Activated CD4-positive, alpha-beta memory T cell treated with anti-CD3 and anti-CD28 coated beads, Interleukin-2, amount 10 ng/mL, durations not matched to agents 7 days and 5 days (primary cell): ENCODE measurements at regions not wholly inside any gene's neighbourhood (a gene's known extent, or its start where the extent isn't known, plus 50 kb on each side); places are given as distances from the start of the nearest gene placed in this dataset.
"Not testable (repeated sequence)": the region's sequence is repeated elsewhere in the genome, so short reads cannot be mapped to it uniquely, and the experiment has no call there.

Source experiments
- CTCF ChIA-PET: fragments of 350-600 bp; sonication (Branson Sonifier 250); formaldehyde crosslinking; loops from one replicate; lab custom pipeline; 2021; ENCODE audit warnings: antibody characterized with exemption, inconsistent platforms; lab: Charles Lee
- POLR2A ChIA-PET: fragments of 350-600 bp; sonication (Branson Sonifier 250); formaldehyde crosslinking; loops from one replicate; lab custom pipeline; 2021; ENCODE audit warnings: antibody characterized with exemption; lab: Charles Lee
- DNase-seq: peaks from one replicate; pipeline ENCODE4 v3.0.0-alpha.2; 2020
- H3K27ac Mint-ChIP-seq: one replicate; pipeline ENCODE4 v1.8.0; 2021; ENCODE audit warnings: mild to moderate bottlenecking, mixed read lengths
- H3K27me3 Mint-ChIP-seq: one replicate; pipeline ENCODE4 v1.8.0; 2021; ENCODE audit warnings: mixed read lengths
- H3K36me3 Mint-ChIP-seq: one replicate; pipeline ENCODE4 v1.8.0; 2021; ENCODE audit warnings: low read depth, mixed read lengths
- H3K4me1 Mint-ChIP-seq: one replicate; pipeline ENCODE4 v1.8.0; 2021; ENCODE audit warnings: mixed read lengths
- H3K4me3 Mint-ChIP-seq: one replicate; pipeline ENCODE4 v1.8.0; 2021; ENCODE audit warnings: mild to moderate bottlenecking, mixed read lengths
- H3K9me3 Mint-ChIP-seq: one replicate; pipeline ENCODE4 v1.8.0; 2021; ENCODE audit warnings: mixed read lengths

DNA sequence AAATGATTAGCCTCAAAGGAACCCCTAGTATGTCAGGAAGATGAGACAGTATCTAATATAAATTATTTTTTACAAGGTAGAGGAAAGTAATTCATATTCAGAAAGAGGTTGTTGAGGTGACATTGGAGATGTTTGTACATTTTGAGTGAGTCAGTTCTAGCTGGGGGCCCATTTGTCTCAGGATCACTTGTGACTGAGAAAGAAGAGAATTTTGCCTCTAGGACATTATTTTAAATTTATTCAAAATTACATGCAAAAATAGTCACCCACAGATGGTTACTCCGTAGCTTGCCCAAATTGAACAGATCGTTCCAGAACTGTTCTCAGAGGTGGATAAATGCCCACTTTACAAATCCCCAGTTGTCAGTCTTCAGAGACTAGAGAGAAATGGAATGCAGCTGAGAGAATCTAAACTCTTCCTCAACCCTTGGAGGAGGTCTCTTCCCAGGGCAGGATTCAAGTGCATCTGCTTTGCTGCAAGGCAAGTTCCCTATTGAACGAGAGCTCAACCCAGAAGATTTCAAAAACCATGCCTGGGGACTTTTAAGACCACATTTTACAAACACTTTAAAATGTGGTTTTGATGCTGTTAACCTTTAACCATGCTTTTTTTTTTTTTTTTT lies 987.8 kb upstream of the ADAMTS5 start:
- ChIA-PET POLR2A (no interaction called here), CTCF (no interaction called here)
- peaks cover 3% of the 10 kb centered on the region for H3K9me3 Mint-ChIP-seq
- H3K27me3 Mint-ChIP-seq, result no peaks in the 10 kb centered on the region
- no peaks in the 10 kb centered on the region for H3K36me3 Mint-ChIP-seq
- no peak overlapping the region for H3K27ac Mint-ChIP-seq
- no peaks in the 10 kb centered on the region for H3K4me1 Mint-ChIP-seq
- H3K4me3 Mint-ChIP-seq, result no peak overlapping the region
- no peak for DNase-seq

DNA sequence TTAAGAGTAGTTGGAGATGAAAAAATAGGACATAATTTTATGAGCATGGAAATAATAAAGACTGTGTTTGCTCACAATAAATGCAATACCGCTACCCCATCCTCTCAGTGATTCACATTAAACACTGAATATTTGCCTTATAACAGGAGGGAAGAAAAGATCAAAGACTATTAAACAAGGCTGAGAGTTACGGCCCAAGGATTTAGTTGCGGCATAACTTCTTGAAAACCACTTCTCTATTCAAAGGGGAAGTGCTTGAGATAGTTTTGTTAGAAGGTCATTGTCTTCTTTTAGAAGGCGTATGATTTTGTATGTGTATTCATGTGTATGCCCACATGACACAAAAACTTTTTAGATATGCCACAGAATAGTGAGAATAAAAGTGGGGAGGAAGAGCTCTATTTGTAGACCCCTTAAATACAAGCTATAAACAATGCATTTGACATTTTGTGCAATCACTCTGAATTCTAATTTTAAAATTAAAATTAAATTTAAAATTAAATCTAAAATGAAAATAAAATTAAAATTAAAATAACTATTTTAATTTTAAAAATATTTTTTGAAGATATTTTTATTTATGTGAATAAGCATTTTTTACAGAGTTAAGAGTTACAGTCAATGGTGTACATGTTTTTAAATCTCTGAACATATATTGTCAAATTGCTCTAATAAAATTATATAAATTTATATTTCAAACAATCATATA lies 986.6 kb upstream of the ADAMTS5 start:
- H3K4me1 Mint-ChIP-seq, result no peaks in the 10 kb centered on the region
- ChIA-PET CTCF (no interaction called here), POLR2A (no interaction called here)
- no peaks in the 10 kb centered on the region for H3K36me3 Mint-ChIP-seq
- H3K27me3 Mint-ChIP-seq, result no peaks in the 10 kb centered on the region
- H3K4me3 Mint-ChIP-seq, result no peak overlapping the region
- no peak for DNase-seq
- no peak overlapping the region for H3K27ac Mint-ChIP-seq
- H3K9me3 Mint-ChIP-seq, result peaks cover 2% of the 10 kb centered on the region

DNA sequence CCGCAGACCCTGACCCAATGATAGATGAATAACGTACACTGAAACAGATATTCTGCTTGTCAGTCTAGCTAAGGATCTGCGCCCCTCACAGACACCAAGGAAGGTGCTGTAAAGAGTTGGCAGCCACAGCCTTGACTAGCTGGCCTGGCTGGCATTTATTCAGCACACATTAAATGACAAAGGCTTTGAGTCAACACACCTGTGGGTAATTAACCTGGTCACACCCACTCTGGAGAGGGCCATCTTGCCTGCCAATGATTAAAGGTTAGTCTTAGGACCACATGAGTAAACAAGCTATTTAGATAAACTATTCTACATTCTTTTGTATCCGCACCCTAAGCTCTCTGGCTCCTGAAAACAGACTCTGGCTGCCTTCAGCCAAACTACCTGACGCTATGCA lies 982.2 kb upstream of the ADAMTS5 start:
- H3K27ac Mint-ChIP-seq, DNase-seq, H3K36me3 Mint-ChIP-seq, H3K4me1 Mint-ChIP-seq, POLR2A ChIA-PET, H3K27me3 Mint-ChIP-seq, CTCF ChIA-PET, H3K4me3 Mint-ChIP-seq, H3K9me3 Mint-ChIP-seq: not testable (repeated sequence)

DNA sequence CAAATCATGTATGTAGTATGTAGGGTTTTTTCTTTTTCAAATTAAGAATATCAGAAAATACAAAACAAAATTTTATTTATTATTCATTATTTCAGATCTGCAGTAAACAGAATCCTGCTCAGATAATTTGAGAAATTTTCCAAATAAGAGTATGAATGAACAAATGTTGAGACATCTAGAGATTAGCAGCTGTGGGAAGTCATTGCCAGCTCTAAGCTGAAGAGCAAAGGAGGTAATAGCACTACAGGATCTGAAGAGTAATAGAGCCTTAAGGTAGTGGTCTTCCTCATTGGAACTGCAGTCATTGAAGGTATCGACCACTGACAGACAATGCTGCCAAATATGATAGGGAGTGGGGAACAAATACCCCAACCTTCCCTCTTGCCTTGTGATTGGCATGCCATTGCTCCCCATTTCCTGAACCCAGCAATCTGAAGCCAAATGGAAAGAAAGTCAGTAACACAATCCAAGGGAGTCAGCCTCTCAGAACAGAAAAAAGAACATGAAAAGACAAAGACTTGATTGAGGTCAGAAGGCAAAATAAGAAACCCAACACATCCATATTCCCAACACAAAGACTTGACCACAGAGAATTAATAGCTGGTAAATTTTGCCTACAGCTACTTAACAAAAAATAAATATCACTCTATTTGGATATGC lies 963.4 kb upstream of the ADAMTS5 start:
- DNase-seq, H3K4me1 Mint-ChIP-seq, H3K27ac Mint-ChIP-seq, H3K36me3 Mint-ChIP-seq, H3K4me3 Mint-ChIP-seq, H3K9me3 Mint-ChIP-seq, CTCF ChIA-PET, POLR2A ChIA-PET, H3K27me3 Mint-ChIP-seq: not testable (repeated sequence)

DNA sequence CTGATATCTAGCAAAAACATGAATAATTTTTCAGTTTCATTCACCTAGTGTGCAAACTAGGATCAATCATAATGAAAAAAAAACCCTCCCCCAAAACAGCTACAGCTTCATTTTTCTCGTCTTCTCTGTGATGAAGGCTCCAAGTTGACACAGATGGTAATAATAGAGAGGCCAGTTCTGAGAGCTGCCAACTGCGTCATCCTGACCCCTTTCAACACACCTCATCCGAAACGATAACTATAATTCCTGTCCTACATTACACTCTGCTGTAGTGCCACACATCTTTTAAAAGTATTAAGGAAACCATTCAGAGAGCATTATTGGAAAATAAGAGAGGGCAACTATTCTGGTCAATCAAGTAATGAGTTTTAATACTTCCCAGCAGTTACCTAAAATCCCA lies 962.3 kb upstream of the ADAMTS5 start:
- H3K4me1 Mint-ChIP-seq, POLR2A ChIA-PET, H3K27me3 Mint-ChIP-seq, H3K36me3 Mint-ChIP-seq, CTCF ChIA-PET, H3K27ac Mint-ChIP-seq, H3K9me3 Mint-ChIP-seq, DNase-seq, H3K4me3 Mint-ChIP-seq: not testable (repeated sequence)

DNA sequence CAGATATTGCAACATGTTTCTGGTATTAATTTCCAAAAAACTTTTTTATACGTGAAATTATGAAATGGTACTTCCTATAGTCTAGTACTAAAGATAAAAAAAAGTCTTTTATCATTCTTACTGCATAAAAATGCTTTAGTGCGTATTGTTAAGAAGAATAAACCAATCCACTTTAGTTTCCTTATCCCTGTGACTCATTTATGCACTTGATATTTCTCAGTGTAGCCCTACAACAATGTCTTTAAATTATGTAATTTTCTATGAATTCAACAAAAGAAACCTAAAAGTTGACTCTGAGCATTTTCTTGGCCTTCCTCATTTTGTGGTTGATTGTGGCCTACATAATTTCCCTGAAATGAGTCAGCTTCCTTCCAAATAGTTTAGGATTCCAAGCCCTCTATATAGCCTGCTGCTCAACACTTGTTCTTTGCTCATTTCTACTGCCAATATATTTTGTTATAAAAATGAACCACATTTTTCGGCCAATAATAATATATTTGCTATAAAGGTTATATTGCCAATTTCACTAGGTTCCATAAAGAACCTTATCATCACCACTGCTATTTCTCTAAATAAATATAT lies 961.7 kb upstream of the ADAMTS5 start:
- H3K27me3 Mint-ChIP-seq, DNase-seq, H3K9me3 Mint-ChIP-seq, H3K4me1 Mint-ChIP-seq, H3K4me3 Mint-ChIP-seq, CTCF ChIA-PET, H3K27ac Mint-ChIP-seq, POLR2A ChIA-PET, H3K36me3 Mint-ChIP-seq: not testable (repeated sequence)

DNA sequence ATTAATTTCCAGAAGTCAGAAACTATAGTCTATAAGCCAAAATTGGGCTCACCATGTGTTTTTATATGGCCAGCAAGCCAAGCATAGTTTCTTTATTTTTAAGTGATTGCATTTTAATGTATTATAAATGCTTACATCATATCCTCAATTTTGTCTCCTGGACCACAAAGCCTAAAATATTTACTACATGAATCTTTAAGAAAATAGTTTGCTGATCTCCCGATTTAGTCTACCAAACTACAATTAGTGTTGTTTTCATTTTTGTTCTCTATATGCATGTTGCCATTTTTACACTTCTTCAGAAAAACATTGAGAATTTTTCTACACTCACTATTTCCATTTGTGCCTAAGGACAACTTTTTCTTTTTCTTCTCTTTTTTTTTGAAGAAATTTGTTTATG lies 954.5 kb upstream of the ADAMTS5 start:
- H3K36me3 Mint-ChIP-seq, H3K27ac Mint-ChIP-seq, H3K4me1 Mint-ChIP-seq, POLR2A ChIA-PET, H3K9me3 Mint-ChIP-seq, H3K4me3 Mint-ChIP-seq, DNase-seq, H3K27me3 Mint-ChIP-seq, CTCF ChIA-PET: not testable (repeated sequence)

DNA sequence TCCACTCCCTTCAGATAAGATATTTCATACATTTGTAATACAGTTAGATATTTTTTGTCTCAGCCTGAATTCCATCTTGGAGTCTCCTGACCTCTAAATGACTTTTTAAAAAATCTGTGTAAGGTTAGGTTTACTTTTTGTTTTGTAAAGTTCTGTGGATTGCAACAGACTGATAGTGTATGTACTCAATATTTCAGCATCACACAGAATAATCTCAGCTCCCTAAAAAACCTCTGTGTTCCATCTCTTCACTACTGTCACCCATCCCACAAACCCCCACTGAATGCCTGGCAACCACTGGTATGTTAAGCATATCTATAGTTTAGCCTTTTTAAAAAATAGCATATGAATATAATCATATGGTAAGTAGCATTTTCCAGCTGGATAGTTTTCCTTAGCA lies 951.1 kb upstream of the ADAMTS5 start:
- H3K4me3 Mint-ChIP-seq, POLR2A ChIA-PET, H3K4me1 Mint-ChIP-seq, DNase-seq, H3K27ac Mint-ChIP-seq, CTCF ChIA-PET, H3K36me3 Mint-ChIP-seq, H3K27me3 Mint-ChIP-seq: not testable (repeated sequence)
- H3K9me3 Mint-ChIP-seq, result peaks cover 11% of the 10 kb centered on the region

DNA sequence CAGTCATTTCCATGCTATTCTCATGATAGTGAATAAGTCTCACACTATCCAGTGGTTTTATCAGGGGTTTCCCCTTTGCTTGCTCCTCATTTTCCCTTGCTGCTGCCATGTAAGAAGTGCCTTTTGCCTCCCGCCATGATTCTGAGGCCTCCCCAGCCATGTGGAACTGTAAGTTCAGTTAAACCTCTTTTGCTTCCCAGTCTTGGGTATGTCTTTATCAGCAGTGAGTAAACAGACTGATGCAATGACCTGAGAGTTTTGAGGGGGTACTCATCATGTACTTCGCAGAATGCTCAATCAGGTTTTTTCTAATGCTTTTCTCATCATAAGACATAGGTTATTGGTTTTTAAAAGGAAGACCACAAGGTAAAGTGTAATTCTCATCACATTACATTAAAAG lies 949.4 kb upstream of the ADAMTS5 start:
- H3K4me1 Mint-ChIP-seq, H3K27ac Mint-ChIP-seq, H3K27me3 Mint-ChIP-seq, DNase-seq, H3K36me3 Mint-ChIP-seq, POLR2A ChIA-PET, CTCF ChIA-PET, H3K4me3 Mint-ChIP-seq: not testable (repeated sequence)
- peaks cover 16% of the 10 kb centered on the region for H3K9me3 Mint-ChIP-seq

DNA sequence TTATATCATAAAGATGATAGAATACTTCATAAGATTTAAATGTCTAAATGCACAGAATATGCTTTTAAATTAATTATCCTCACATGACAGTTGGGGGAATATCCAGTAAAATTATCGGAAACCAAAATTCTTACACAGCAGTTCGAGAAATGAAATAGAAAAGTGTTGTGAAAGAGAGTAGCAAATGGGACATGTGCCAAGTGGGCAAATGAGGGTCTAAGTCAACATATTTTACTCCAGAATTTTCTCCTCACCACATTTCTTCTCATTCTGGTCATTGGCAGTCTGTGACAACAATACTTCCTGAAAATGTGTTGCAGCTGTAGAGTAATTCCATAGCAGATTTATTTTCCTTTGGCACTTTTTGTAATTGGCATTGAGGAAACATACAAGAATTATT lies 945.2 kb upstream of the ADAMTS5 start:
- H3K27ac Mint-ChIP-seq, POLR2A ChIA-PET, H3K4me3 Mint-ChIP-seq, H3K27me3 Mint-ChIP-seq, CTCF ChIA-PET, DNase-seq, H3K4me1 Mint-ChIP-seq, H3K36me3 Mint-ChIP-seq: not testable (repeated sequence)
- peaks cover 11% of the 10 kb centered on the region for H3K9me3 Mint-ChIP-seq

DNA sequence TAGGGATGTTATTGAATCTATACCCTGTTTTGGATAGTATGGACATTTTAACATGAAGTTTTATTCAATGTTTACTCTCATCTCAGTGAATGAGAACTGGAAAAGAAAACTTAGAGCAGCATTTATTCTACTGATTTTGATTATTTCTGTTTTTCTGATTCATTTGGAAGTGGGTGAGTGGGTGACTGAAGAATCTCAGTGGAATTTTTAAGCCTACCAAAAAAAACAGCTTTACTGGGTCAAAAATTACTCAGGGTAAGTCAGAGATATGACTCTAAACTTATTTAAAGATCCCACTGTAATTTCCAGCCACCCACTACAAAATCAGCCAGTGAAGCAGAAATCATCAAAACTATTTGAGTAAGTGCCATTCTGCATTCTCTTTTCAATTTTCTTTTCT lies 942.6 kb upstream of the ADAMTS5 start:
- not testable (repeated sequence) for H3K27me3 Mint-ChIP-seq

DNA sequence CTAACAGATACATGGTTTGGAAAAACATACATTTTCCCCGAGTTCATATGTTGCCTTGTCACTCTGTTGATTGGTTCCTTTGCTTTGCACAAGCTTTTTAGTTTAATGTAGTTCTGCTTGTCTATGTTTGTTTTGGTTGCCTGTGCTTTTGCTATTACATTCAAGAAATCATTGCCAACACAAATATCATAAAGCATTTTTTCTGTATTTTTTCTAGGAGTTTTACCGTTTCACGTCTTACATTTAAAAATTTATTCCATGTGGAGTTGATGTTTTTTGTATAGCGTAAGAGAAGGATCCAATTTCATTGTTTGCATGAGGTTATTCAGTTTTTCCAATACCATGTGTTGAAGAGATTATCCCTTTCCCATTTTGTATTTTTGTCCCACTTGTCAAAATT lies 941.9 kb upstream of the ADAMTS5 start:
- H3K4me1 Mint-ChIP-seq, POLR2A ChIA-PET, H3K36me3 Mint-ChIP-seq, H3K27ac Mint-ChIP-seq, H3K9me3 Mint-ChIP-seq, CTCF ChIA-PET, DNase-seq, H3K4me3 Mint-ChIP-seq, H3K27me3 Mint-ChIP-seq: not testable (repeated sequence)

More for the DNA sequence above, 942.6 kb upstream of the ADAMTS5 start:
- H3K4me1 Mint-ChIP-seq, CTCF ChIA-PET, H3K36me3 Mint-ChIP-seq, H3K4me3 Mint-ChIP-seq, DNase-seq, H3K27ac Mint-ChIP-seq, POLR2A ChIA-PET, H3K9me3 Mint-ChIP-seq: not testable (repeated sequence)

DNA sequence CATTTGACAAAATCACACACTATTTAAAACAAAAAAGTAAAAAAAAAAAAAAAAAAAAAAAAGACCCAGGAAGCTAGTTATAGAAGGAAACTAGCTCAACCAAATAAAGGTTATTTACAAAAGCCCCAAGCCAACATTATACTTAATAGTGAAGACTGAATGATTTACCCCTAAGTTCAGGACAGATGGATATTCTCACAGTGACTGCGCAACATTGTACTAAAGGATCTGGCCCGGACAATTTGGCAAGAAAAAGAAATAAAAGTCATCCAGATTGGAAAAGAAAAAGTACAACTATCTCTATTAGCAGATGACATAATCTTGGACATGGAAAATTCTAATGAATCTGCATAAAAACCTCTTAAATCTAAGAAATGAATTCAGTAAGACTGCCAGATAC lies 936.0 kb upstream of the ADAMTS5 start:
- CTCF ChIA-PET, POLR2A ChIA-PET, H3K36me3 Mint-ChIP-seq, DNase-seq, H3K27ac Mint-ChIP-seq, H3K27me3 Mint-ChIP-seq, H3K4me3 Mint-ChIP-seq, H3K9me3 Mint-ChIP-seq, H3K4me1 Mint-ChIP-seq: not testable (repeated sequence)
